Kidney (tissue), 13 donors: ENCODE measurements at regions not wholly inside any gene's neighbourhood (a gene's known extent, or its start where the extent isn't known, plus 50 kb on each side); places are given as distances from the start of the nearest gene placed in this dataset.
A peak's percentile ranks its signal among the peaks of the same experiment; 100 is the strongest.

Source experiments
- DNase-seq, 5 donors: peaks; one replicate each; pipeline ENCODE4 v3.0.0-alpha.2; 2013 to 2020
- FAIRE-seq: peaks from 2 replicates; lab custom pipeline; 2012; peaks lifted over from hg19 to GRCh38; lab: Jason Lieb, UNC
- H3K27ac ChIP-seq, 2 donors: one replicate each; pipeline ENCODE4 v1.7.0; 2013; ENCODE audit warnings: low read depth in 2 of 2, low read length in 2 of 2, inconsistent platforms in 1 of 2
- H3K27me3 ChIP-seq: one replicate; pipeline ENCODE4 v1.7.1; 2013; ENCODE audit warnings: low read length, inconsistent platforms; ENCODE audit not compliant: control insufficient read depth, insufficient read depth
- H3K36me3 ChIP-seq, 3 donors: one replicate each; pipeline versions ENCODE4 v1.7.0 to v1.7.1; 2013; ENCODE audit warnings: low read length in 3 of 3, control low read depth in 1 of 3, inconsistent platforms in 1 of 3; ENCODE audit not compliant: insufficient read depth in 3 of 3, control insufficient read depth in 2 of 3
- H3K4me1 ChIP-seq, 3 donors: one replicate each; pipeline versions ENCODE4 v1.7.0 to v1.7.1; 2013; ENCODE audit warnings: low read length in 3 of 3, inconsistent platforms in 1 of 3, low read depth in 1 of 3; ENCODE audit not compliant: control insufficient read depth in 2 of 3, insufficient read depth in 2 of 3
- H3K4me3 ChIP-seq, 3 donors: one replicate each; pipeline versions ENCODE4 v1.7.0 to v1.8.1; 2013; ENCODE audit warnings: low read length in 3 of 3, control low read depth in 1 of 3, inconsistent platforms in 1 of 3
- H3K9ac ChIP-seq, 3 donors: one replicate each; pipeline versions ENCODE4 v1.7.0 to v1.7.1; 2013; ENCODE audit warnings: low read length in 3 of 3, control low read depth in 1 of 3, inconsistent platforms in 1 of 3
- H3K9me3 ChIP-seq, 3 donors: one replicate each; pipeline versions ENCODE4 v1.7.0 to v1.7.1; 2013; ENCODE audit warnings: low read length in 3 of 3, control low read depth in 1 of 3, inconsistent platforms in 1 of 3; ENCODE audit not compliant: control insufficient read depth in 2 of 3, insufficient read depth in 1 of 3
- CTCF ChIP-seq: IDR thresholded peaks from 3 replicates; pipeline ENCODE4 v1.5.1; 2012; ENCODE audit warnings: mild to moderate bottlenecking, moderate library complexity, borderline replicate concordance; ENCODE audit not compliant: insufficient read depth; ENCODE audit errors: extremely low read depth
- intact Hi-C: fragments of 100-400 bp; cut with DNase I; formaldehyde crosslinking; loops from one replicate; pipeline ENCODE4 v1.11.1; 2022
- donor health status: control.
- donor health status: control.
- donor health status: control.
- donor health status: control.
- donor health status: control.
- donor health status: DM: yes; HTN: yes; CAD: no.
- donor health status: Normal renal cell carcinoma (clear cell type).

- H3K4me3 ChIP-seq: no peak overlapping the region
- H3K9me3 ChIP-seq: no peaks in the 10 kb centered on the region
- TF ChIP-seq CTCF: no peak
- no peak overlapping the region for H3K27ac ChIP-seq
- no peak for DNase-seq
- FAIRE-seq: no peak
- intact Hi-C loops: no loop called here
- H3K9ac ChIP-seq: no peak overlapping the region
- H3K36me3 ChIP-seq: no peaks in the 10 kb centered on the region
- H3K27me3 ChIP-seq: no peaks in the 10 kb centered on the region
- H3K4me1 ChIP-seq: no peaks in the 10 kb centered on the region
Observed at GRCh38 chr3:59698091-59698490, 648.3 kb upstream of the CFAP20DC start.

GRCh38 chr3:59696783-59697182 lies 647.0 kb upstream of the CFAP20DC start:
- Histone ChIP-seq H3K4me1 (no peaks in the 10 kb centered on the region), H3K27me3 (no peaks in the 10 kb centered on the region), H3K9ac (no peak overlapping the region), H3K27ac (no peak overlapping the region), H3K36me3 (no peaks in the 10 kb centered on the region), H3K4me3 (no peak overlapping the region), H3K9me3 (peaks cover 0 to 4% (median 0%) of the 10 kb centered on the region in 3 donors)
- TF ChIP-seq CTCF: no peak
- DNase-seq (no peak), FAIRE-seq (no peak)
- intact Hi-C loops: no loop called here

DNA sequence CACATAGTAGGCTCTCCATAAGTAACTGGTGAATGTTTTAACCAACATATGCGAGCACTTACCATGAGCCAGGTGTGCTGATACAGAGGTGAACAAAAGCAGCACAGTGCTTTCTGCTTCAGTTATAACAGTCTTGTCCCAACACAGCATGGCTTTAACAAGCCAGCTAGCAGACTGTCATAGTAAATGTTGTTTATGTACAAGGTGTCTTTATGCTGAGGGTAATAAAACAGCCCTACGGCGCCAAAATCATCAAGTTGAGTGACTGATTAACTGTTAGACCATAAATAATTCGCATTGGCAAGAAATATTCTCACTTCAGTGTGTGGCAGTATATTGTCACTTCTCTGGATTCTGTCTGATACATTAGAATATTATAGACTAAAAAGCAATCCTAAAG lies 646.0 kb upstream of the CFAP20DC start:
- H3K27ac ChIP-seq: no peak overlapping the region
- FAIRE-seq: no peak
- intact Hi-C loops: no loop called here

More for the DNA sequence above, 646.0 kb upstream of the CFAP20DC start:
- no peak overlapping the region for H3K9ac ChIP-seq
- no peaks in the 10 kb centered on the region for H3K4me1 ChIP-seq
- no peaks in the 10 kb centered on the region for H3K36me3 ChIP-seq
- H3K9me3 ChIP-seq: peaks cover 0 to 4% (median 0%) of the 10 kb centered on the region in 3 donors
- no peak overlapping the region for H3K4me3 ChIP-seq
- peak in 1 of 5 donors; percentile 10 for DNase-seq
- no peaks in the 10 kb centered on the region for H3K27me3 ChIP-seq
- no peak for TF ChIP-seq CTCF
